ENCODE measurements at regions not wholly inside any gene's neighbourhood (a gene's known extent, or its start where the extent isn't known, plus 50 kb on each side); places are given as distances from the start of the nearest gene placed in this dataset.

GRCh38 chr17:77307479-77308198 lies 166.9 kb downstream of the SEC14L1 start (continued):
- no peak for TF ChIP-seq HNF1A (IDR thresholded peaks at IDR 0.05; ENCODE audit: low read depth)
- TF ChIP-seq HNF1A (CRISPR knock-in tag; IDR thresholded peaks at IDR 0.05; ENCODE audit: borderline replicate concordance) = no peak; the same call in 1 of the 2 replicates
- no peak for TF ChIP-seq DMTF1 (CRISPR knock-in tag; IDR thresholded peaks at IDR 0.05)

All from HepG2 (cell line).